Neural progenitor cell (in vitro differentiated cells): ENCODE measurements at regions not wholly inside any gene's neighbourhood (a gene's known extent, or its start where the extent isn't known, plus 50 kb on each side); places are given as distances from the start of the nearest gene placed in this dataset.

Source experiments
- EZH2 ChIP-seq: fragments of 200-600 bp; sonication (generic); IDR thresholded peaks from 2 replicates; pipeline ENCODE4 v1.6.1; 2017; ENCODE audit warnings: antibody characterized with exemption, mild to moderate bottlenecking, moderate library complexity
- TF ChIP-seq, protein P1 (sequence below): fragments of 200-600 bp; sonication (generic); IDR thresholded peaks from 2 replicates; pipeline ENCODE4 v1.5.1; 2017; ENCODE audit warnings: antibody characterized with exemption, mild to moderate bottlenecking

DNA sequence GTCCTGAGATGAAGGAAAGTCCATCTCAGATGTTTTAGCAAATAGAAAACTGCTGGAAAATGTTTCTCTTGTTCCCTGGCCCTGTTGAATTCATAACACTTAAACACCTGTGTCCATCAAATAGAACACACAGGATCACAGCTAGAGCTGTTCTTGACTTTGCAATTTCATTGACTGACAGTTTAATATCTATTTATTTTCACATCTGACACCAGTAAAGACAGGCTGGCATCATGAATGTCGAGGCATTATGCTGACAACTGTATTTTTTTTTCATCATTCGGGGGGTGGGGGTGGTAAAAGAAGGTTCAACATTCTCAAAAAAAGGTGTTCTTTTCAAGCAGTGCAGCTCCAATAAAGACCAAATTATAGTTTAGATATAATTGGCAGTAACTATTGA, 591.2 kb upstream of the PTBP2 start:
- TF ChIP-seq, protein P1, sequence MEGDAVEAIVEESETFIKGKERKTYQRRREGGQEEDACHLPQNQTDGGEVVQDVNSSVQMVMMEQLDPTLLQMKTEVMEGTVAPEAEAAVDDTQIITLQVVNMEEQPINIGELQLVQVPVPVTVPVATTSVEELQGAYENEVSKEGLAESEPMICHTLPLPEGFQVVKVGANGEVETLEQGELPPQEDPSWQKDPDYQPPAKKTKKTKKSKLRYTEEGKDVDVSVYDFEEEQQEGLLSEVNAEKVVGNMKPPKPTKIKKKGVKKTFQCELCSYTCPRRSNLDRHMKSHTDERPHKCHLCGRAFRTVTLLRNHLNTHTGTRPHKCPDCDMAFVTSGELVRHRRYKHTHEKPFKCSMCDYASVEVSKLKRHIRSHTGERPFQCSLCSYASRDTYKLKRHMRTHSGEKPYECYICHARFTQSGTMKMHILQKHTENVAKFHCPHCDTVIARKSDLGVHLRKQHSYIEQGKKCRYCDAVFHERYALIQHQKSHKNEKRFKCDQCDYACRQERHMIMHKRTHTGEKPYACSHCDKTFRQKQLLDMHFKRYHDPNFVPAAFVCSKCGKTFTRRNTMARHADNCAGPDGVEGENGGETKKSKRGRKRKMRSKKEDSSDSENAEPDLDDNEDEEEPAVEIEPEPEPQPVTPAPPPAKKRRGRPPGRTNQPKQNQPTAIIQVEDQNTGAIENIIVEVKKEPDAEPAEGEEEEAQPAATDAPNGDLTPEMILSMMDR = no peak
- TF ChIP-seq EZH2 = no peak
